ENCODE measurements at regions not wholly inside any gene's neighbourhood (a gene's known extent, or its start where the extent isn't known, plus 50 kb on each side); places are given as distances from the start of the nearest gene placed in this dataset.

- DNase-seq = no peak
Observed at GRCh38 chr7:98514211-98515031, 102.7 kb upstream of the NPTX2 start.

GRCh38 chr7:98511175-98511574 is 105.9 kb upstream of the NPTX2 start:
- no peak for DNase-seq

GRCh38 chr7:98509836-98510235 is 107.2 kb upstream of the NPTX2 start:
- no peak for DNase-seq

- no peak for DNase-seq
Observed at GRCh38 chr7:98506471-98506870, 105.6 kb upstream of the BAIAP2L1 start.

- no peak for DNase-seq
Observed at GRCh38 chr7:98500764-98501163, 99.9 kb upstream of the BAIAP2L1 start.

GRCh38 chr7:98496618-98497017 is 95.7 kb upstream of the BAIAP2L1 start:
- DNase-seq = no peak

- no peak for DNase-seq
Observed at GRCh38 chr7:98495200-98495955, 94.5 kb upstream of the BAIAP2L1 start.

GRCh38 chr7:98493030-98493778 is 92.3 kb upstream of the BAIAP2L1 start:
- DNase-seq = no peak

- no peak for DNase-seq
Observed at GRCh38 chr7:98488167-98488566, 87.3 kb upstream of the BAIAP2L1 start.

- DNase-seq = no peak
Observed at GRCh38 chr7:98483964-98484545, 83.2 kb upstream of the BAIAP2L1 start.

- no peak for DNase-seq
Observed at GRCh38 chr7:98483276-98483963, 82.5 kb upstream of the BAIAP2L1 start.

GRCh38 chr7:98479318-98479717 is 78.4 kb upstream of the BAIAP2L1 start:
- DNase-seq = no peak

GRCh38 chr7:98475352-98475751 is 74.5 kb upstream of the BAIAP2L1 start:
- DNase-seq = no peak

- DNase-seq = no peak
Observed at GRCh38 chr7:98474558-98474957, 73.7 kb upstream of the BAIAP2L1 start.

GRCh38 chr7:98472521-98472954 is 71.6 kb upstream of the BAIAP2L1 start:
- DNase-seq = no peak

GRCh38 chr7:98470485-98471240 is 69.8 kb upstream of the BAIAP2L1 start:
- peak; percentile 4 to 27 for DNase-seq

GRCh38 chr7:98469088-98469487 is 68.2 kb upstream of the BAIAP2L1 start:
- DNase-seq = no peak

- no peak for DNase-seq
Observed at GRCh38 chr7:98467570-98468312, 66.9 kb upstream of the BAIAP2L1 start.

GRCh38 chr7:98465022-98465421 is 64.1 kb upstream of the BAIAP2L1 start:
- no peak for DNase-seq

GRCh38 chr7:98464558-98464940 is 63.7 kb upstream of the BAIAP2L1 start:
- DNase-seq = no peak
